Prostate gland (tissue), 2 donors: ENCODE measurements at regions not wholly inside any gene's neighbourhood (a gene's known extent, or its start where the extent isn't known, plus 50 kb on each side); places are given as distances from the start of the nearest gene placed in this dataset.

Experiments used
- DNase-seq: peaks from one replicate; pipeline ENCODE4 v3.0.0-alpha.2; 2019; ENCODE audit warnings: low spot score
- H3K27ac ChIP-seq, 2 donors: fragments of 200-600 bp; sonication (generic); 2 replicates each; pipeline ENCODE4 v1.5.1; 2017 to 2019
- H3K27me3 ChIP-seq: fragments of 200-600 bp; sonication (generic); replicated peaks from 2 replicates; pipeline ENCODE4 v1.5.1; 2019; ENCODE audit not compliant: insufficient read depth
- H3K36me3 ChIP-seq, 2 donors: fragments of 200-600 bp; sonication (generic); 1 replicate in 1 of 2; 2 replicates in 1 of 2; pipeline versions ENCODE4 v1.5.1 to v1.8.1; 2017 to 2019
- H3K4me1 ChIP-seq: fragments of 200-600 bp; sonication (generic); replicated peaks from 2 replicates; pipeline ENCODE4 v1.5.1; 2019
- H3K4me3 ChIP-seq, 2 donors: fragments of 200-600 bp; sonication (generic); 2 replicates each; pipeline ENCODE4 v1.5.1; 2017 to 2019
- H3K9me3 ChIP-seq: fragments of 200-600 bp; sonication (generic); 2 replicates; pipeline ENCODE4 v1.5.1; 2017
- CTCF ChIP-seq, 4 experiments: fragments of 200-600 bp in 2 of 4; fragments of 450-650 bp in 2 of 4; sonication (generic) in 2 of 4; IDR thresholded peaks; 1 replicate in 3 of 4; 2 replicates in 1 of 4; pipeline ENCODE4 v1.5.1; 2016 to 2019; ENCODE audit warnings: antibody characterized with exemption in 4 of 4, mild to moderate bottlenecking in 2 of 4, moderate library complexity in 2 of 4
- POLR2A ChIP-seq: fragments of 450-650 bp; IDR thresholded peaks from one replicate; pipeline ENCODE4 v1.6.1; 2016; ENCODE audit warnings: antibody characterized with exemption, mild to moderate bottlenecking
- POLR2AphosphoS5 ChIP-seq: sonication (generic); formaldehyde crosslinking; IDR thresholded peaks from one replicate; pipeline ENCODE4 v1.6.1; 2017; ENCODE audit warnings: antibody characterized with exemption
- whole genome bisulfite sequencing: methylation state at CpG from one replicate; pipeline ENCODE4 v1.1.5; 2018; 5-methylcytosine and 5-hydroxymethylcytosine counted together
- intact Hi-C: fragments of 100-400 bp; cut with DNase I; formaldehyde crosslinking; loops from one replicate; pipeline ENCODE4 v1.14.2; 2022

DNA sequence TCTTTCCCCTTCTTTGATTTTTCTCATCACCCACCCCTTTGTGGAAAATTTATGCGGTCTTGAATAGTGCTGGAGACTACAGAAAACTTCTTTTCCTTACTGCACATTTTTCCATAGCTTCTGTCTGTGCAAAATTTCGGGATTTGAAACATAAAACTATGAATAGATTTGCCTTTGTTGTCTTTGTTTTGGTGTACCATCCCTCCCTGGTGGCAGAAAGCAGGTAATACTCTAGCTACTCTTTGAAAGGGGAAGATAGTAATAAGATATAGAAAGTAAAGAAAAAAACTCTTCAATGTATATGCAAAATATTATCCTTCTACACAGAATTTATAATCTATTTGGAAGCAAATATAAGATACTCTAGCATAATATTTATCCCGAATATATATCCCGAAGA, 79.1 kb upstream of the LMO3 start:
- intact Hi-C loops: no loop called here

GRCh38 chr12:16681196-16681595, 75.2 kb upstream of the LMO3 start:
- no peaks in the 10 kb centered on the region for H3K27me3 ChIP-seq
- no peak for DNase-seq
- H3K9me3 ChIP-seq: no peaks in the 10 kb centered on the region
- H3K36me3 ChIP-seq: no peaks in the 10 kb centered on the region
- no peak for TF ChIP-seq POLR2A
- TF ChIP-seq POLR2AphosphoS5: no peak
- TF ChIP-seq CTCF (IDR thresholded peaks at IDR 0.05): no peak
- no peak overlapping the region for H3K4me3 ChIP-seq
- H3K27ac ChIP-seq: no peak overlapping the region
- intact Hi-C loops: no loop called here
- H3K4me1 ChIP-seq: no peaks in the 10 kb centered on the region

More for the DNA sequence above, 79.1 kb upstream of the LMO3 start:
- DNase-seq: no peak
- H3K36me3 ChIP-seq: no peaks in the 10 kb centered on the region
- H3K27ac ChIP-seq: no peak overlapping the region
- 77% methylated on average over 4 of the region's 4 CpGs for WGBS
- no peak for TF ChIP-seq CTCF (IDR thresholded peaks at IDR 0.05)
- no peak for TF ChIP-seq POLR2A
- TF ChIP-seq POLR2AphosphoS5: no peak
- no peaks in the 10 kb centered on the region for H3K9me3 ChIP-seq
- no peaks in the 10 kb centered on the region for H3K4me1 ChIP-seq
- no peak overlapping the region for H3K4me3 ChIP-seq
- H3K27me3 ChIP-seq: no peaks in the 10 kb centered on the region

DNA sequence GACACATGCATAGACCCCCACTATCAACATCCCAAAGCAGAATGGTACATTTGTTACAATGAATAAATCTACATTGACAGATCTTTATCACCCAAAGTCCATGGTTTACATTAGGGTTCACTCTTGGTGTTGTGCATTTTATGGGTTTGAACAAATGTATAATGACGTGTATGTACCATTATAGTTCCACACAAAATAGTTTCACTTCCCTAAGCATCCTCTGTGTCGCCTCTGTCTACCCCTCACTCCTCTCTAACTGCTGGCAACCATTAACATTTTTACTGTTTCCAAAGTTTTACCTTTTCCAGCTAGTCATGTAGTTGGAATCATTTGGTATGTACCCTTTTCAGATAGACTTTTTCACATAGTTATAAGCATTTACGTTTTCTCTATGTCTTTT, 69.5 kb upstream of the LMO3 start:
- Histone ChIP-seq H3K27ac (no peak overlapping the region), H3K4me1 (no peaks in the 10 kb centered on the region), H3K27me3 (no peaks in the 10 kb centered on the region), H3K36me3 (no peaks in the 10 kb centered on the region), H3K9me3 (no peaks in the 10 kb centered on the region), H3K4me3 (no peak overlapping the region)
- intact Hi-C loops: no loop called here
- DNase-seq: no peak
- WGBS: 33% methylated on average over 2 of the region's 3 CpGs
- TF ChIP-seq POLR2AphosphoS5 (no peak), CTCF (IDR thresholded peaks at IDR 0.05) (no peak), POLR2A (no peak)

DNA sequence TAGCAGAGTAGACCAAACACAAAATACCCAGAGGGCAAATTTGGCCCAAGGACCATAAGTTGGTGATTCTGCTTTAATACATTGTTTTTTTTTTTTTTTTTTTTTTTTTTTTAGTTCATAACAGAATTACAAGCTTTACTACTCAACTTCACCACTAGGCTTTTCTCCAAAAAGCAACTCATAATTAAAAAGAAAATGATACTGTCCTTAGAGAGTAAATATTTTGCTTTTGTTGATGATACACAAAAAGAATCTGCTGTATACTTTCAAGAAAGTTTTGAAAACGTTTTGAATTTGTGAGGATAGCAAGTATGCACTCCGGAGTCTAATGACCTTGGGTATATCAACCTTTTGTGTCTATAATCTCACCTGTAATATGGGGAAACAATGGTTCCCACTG, 68.9 kb upstream of the LMO3 start:
- WGBS: 60% methylated on average over 2 of the region's 2 CpGs
- intact Hi-C loops: no loop called here
- Histone ChIP-seq H3K27ac (no peak overlapping the region), H3K27me3 (no peaks in the 10 kb centered on the region), H3K4me3 (no peak overlapping the region), H3K36me3 (no peaks in the 10 kb centered on the region), H3K9me3 (no peaks in the 10 kb centered on the region), H3K4me1 (no peaks in the 10 kb centered on the region)
- no peak for DNase-seq
- TF ChIP-seq CTCF (IDR thresholded peaks at IDR 0.05) (no peak), POLR2A (no peak), POLR2AphosphoS5 (no peak)

GRCh38 chr12:16670456-16671050, 64.6 kb upstream of the LMO3 start:
- H3K4me1 ChIP-seq: no peaks in the 10 kb centered on the region
- no peak overlapping the region for H3K4me3 ChIP-seq
- intact Hi-C loops: no loop called here
- no peak overlapping the region for H3K27ac ChIP-seq
- no peaks in the 10 kb centered on the region for H3K27me3 ChIP-seq
- 61% methylated on average over 2 of the region's 2 CpGs for WGBS
- no peaks in the 10 kb centered on the region for H3K36me3 ChIP-seq
- no peak for TF ChIP-seq POLR2AphosphoS5
- TF ChIP-seq CTCF (IDR thresholded peaks at IDR 0.05): no peak
- no peak for TF ChIP-seq POLR2A
- DNase-seq: no peak
- no peaks in the 10 kb centered on the region for H3K9me3 ChIP-seq
